ENCODE measurements at regions not wholly inside any gene's neighbourhood (a gene's known extent, or its start where the extent isn't known, plus 50 kb on each side); places are given as distances from the start of the nearest gene placed in this dataset.

DNA sequence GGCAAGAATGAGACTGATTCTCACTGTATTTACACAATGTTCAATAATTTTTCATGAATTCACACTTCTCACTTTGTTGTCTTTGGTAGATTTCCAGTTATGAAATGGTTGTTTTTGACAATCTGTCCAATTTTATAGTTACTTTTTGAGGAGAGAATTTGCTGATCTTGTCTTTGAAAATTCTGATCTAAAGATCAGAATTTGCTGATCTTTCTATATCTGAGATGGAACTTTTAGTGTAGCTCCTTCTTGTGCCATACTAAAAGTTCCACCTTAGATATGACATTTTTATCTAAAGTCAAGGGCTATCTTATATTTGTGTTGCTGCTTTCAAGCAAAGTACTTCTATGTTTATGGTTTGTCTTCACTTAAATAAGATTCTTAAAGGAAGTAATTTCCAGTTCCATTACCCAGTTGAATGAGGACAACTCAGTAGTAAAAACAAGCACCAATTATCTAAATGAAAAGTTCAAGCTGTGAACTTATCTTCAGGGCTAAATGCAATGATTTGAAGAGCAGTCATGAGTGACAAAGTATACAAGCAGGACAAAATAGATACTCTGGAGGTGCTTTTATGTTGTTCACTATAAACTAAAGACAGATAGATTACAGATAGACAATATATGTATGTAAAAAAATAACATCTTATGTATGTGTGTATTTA, 76.4 kb upstream of the FOXG1 start:
- TF ChIP-seq, protein P1, sequence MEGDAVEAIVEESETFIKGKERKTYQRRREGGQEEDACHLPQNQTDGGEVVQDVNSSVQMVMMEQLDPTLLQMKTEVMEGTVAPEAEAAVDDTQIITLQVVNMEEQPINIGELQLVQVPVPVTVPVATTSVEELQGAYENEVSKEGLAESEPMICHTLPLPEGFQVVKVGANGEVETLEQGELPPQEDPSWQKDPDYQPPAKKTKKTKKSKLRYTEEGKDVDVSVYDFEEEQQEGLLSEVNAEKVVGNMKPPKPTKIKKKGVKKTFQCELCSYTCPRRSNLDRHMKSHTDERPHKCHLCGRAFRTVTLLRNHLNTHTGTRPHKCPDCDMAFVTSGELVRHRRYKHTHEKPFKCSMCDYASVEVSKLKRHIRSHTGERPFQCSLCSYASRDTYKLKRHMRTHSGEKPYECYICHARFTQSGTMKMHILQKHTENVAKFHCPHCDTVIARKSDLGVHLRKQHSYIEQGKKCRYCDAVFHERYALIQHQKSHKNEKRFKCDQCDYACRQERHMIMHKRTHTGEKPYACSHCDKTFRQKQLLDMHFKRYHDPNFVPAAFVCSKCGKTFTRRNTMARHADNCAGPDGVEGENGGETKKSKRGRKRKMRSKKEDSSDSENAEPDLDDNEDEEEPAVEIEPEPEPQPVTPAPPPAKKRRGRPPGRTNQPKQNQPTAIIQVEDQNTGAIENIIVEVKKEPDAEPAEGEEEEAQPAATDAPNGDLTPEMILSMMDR (optimal IDR thresholded peaks at IDR 0.05 in 1 of 3, IDR thresholded peaks at IDR 0.05 in 1 of 3, conservative IDR thresholded peaks at IDR 0.05 in 1 of 3; ENCODE audit: extremely low read depth in 1 of 3, insufficient read depth in 2 of 3, low read length in 3 of 3), result no peak
- TF ChIP-seq EZH2 (IDR thresholded peaks at IDR 0.05; ENCODE audit: low read length), result no peak
- Histone ChIP-seq H3K4me2 (ENCODE audit: control insufficient read depth, extremely low read depth, insufficient read depth, low read depth, low read length) (no peak overlapping the region), H3K9ac (ENCODE audit: control insufficient read depth, extremely low read depth, insufficient read depth, low read length) (no peak overlapping the region), H3K9me1 (ENCODE audit: control insufficient read depth, extremely low read depth, insufficient read depth, low read length) (no peaks in the 10 kb centered on the region), H4K20me1 (ENCODE audit: control insufficient read depth, extremely low read depth, insufficient read depth, low read length) (no peaks in the 10 kb centered on the region), H3K27me3 (ENCODE audit: control insufficient read depth, extremely low read depth, insufficient read depth, low read length) (no peaks in the 10 kb centered on the region), H3K9me3 (ENCODE audit: control insufficient read depth, low read depth, low read length) (no peaks in the 10 kb centered on the region), H3K79me2 (ENCODE audit: control insufficient read depth, insufficient read depth, low read length) (no peaks in the 10 kb centered on the region), H3K4me3 (ENCODE audit: control insufficient read depth in 2 of 3, extremely low read depth in 1 of 3, insufficient read depth in 2 of 3, low read depth in 1 of 3, low read length in 3 of 3) (no peak overlapping the region), H3K27ac (ENCODE audit: control insufficient read depth, insufficient read depth, low read length) (no peak overlapping the region), H3K4me1 (ENCODE audit: control insufficient read depth, extremely low read depth, insufficient read depth, low read length) (no peaks in the 10 kb centered on the region), H2AFZ (ENCODE audit: control insufficient read depth, low read length) (no peak overlapping the region), H3K36me3 (ENCODE audit: control insufficient read depth in 2 of 2, extremely low read depth in 1 of 2, insufficient read depth in 2 of 2, low read length in 2 of 2) (no peaks in the 10 kb centered on the region)
- dilution Hi-C loops (cut with MboI; ENCODE audit: extremely low pct_ligation_motif_present, low sequenced_read_pairs), result no loop called here
- DNase-seq (ENCODE audit: low read depth, low spot score) (no peak), FAIRE-seq (no peak)

DNA sequence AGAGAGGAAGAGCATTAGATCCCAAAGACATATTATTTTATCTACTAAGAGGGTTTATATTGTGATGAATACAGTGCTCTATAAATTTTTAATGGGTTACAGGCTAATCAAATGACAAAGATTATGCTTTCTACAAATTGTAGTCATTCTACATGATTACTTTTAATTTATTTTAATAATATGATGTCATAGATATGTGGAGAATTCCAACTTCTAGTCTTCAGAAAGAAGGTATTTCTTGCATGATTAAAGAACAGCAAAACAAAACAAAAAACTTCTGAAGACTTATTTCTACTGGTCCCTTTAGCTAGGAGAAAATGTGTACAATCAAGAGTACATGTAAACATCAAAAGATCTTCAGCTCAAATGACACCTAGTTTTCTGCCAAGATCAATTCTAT, 71.5 kb upstream of the FOXG1 start:
- H4K20me1 ChIP-seq (ENCODE audit: control insufficient read depth, extremely low read depth, insufficient read depth, low read length), result no peaks in the 10 kb centered on the region
- H3K79me2 ChIP-seq (ENCODE audit: control insufficient read depth, insufficient read depth, low read length), result no peaks in the 10 kb centered on the region
- no peak for FAIRE-seq
- TF ChIP-seq EZH2 (IDR thresholded peaks at IDR 0.05; ENCODE audit: low read length), result no peak
- TF ChIP-seq, protein P1 (optimal IDR thresholded peaks at IDR 0.05 in 1 of 3, IDR thresholded peaks at IDR 0.05 in 1 of 3, conservative IDR thresholded peaks at IDR 0.05 in 1 of 3; ENCODE audit: extremely low read depth in 1 of 3, insufficient read depth in 2 of 3, low read length in 3 of 3), result no peak
- no peaks in the 10 kb centered on the region for H3K9me1 ChIP-seq (ENCODE audit: control insufficient read depth, extremely low read depth, insufficient read depth, low read length)
- no peak overlapping the region for H3K4me3 ChIP-seq (ENCODE audit: control insufficient read depth in 2 of 3, extremely low read depth in 1 of 3, insufficient read depth in 2 of 3, low read depth in 1 of 3, low read length in 3 of 3)
- no peaks in the 10 kb centered on the region for H3K27me3 ChIP-seq (ENCODE audit: control insufficient read depth, extremely low read depth, insufficient read depth, low read length)
- H3K4me1 ChIP-seq (ENCODE audit: control insufficient read depth, extremely low read depth, insufficient read depth, low read length), result no peaks in the 10 kb centered on the region
- H3K36me3 ChIP-seq (ENCODE audit: control insufficient read depth in 2 of 2, extremely low read depth in 1 of 2, insufficient read depth in 2 of 2, low read length in 2 of 2), result no peaks in the 10 kb centered on the region
- no peak overlapping the region for H3K27ac ChIP-seq (ENCODE audit: control insufficient read depth, insufficient read depth, low read length)
- dilution Hi-C loops (cut with MboI; ENCODE audit: extremely low pct_ligation_motif_present, low sequenced_read_pairs), result no loop called here
- no peaks in the 10 kb centered on the region for H3K9me3 ChIP-seq (ENCODE audit: control insufficient read depth, low read depth, low read length)
- no peak overlapping the region for H3K9ac ChIP-seq (ENCODE audit: control insufficient read depth, extremely low read depth, insufficient read depth, low read length)
- no peak for DNase-seq (ENCODE audit: low read depth, low spot score)
- H3K4me2 ChIP-seq (ENCODE audit: control insufficient read depth, extremely low read depth, insufficient read depth, low read depth, low read length), result no peak overlapping the region
- H2AFZ ChIP-seq (ENCODE audit: control insufficient read depth, low read length), result no peak overlapping the region

Data from keratinocyte (primary cell).